Neuronal stem cell (in vitro differentiated cells): ENCODE measurements at regions not wholly inside any gene's neighbourhood (a gene's known extent, or its start where the extent isn't known, plus 50 kb on each side); places are given as distances from the start of the nearest gene placed in this dataset.
A peak's percentile ranks its signal among the peaks of the same experiment; 100 is the strongest.

Source experiments
- DNase-seq: peaks from one replicate; pipeline ENCODE4 v3.0.0-alpha.2; 2013; ENCODE audit warnings: low spot score
- H2AFZ ChIP-seq: one replicate; pipeline ENCODE4 v1.6.1; 2013; ENCODE audit warnings: mild to moderate bottlenecking, low read length, inconsistent platforms
- H2AK5ac ChIP-seq: 2 replicates; pipeline ENCODE4 v1.6.1; 2013; ENCODE audit warnings: low read depth, mild to moderate bottlenecking, inconsistent platforms, low read length, moderate library complexity, mixed read lengths
- H2BK120ac ChIP-seq: 2 replicates; pipeline ENCODE4 v1.6.1; 2013; ENCODE audit warnings: low read depth, mild to moderate bottlenecking, inconsistent platforms, low read length, moderate library complexity, mixed read lengths
- H2BK12ac ChIP-seq: one replicate; pipeline ENCODE4 v1.6.1; 2013; ENCODE audit warnings: low read length, inconsistent platforms
- H2BK15ac ChIP-seq: 2 replicates; pipeline ENCODE4 v1.6.1; 2013; ENCODE audit warnings: mild to moderate bottlenecking, low read length, inconsistent platforms, mixed read lengths
- H2BK5ac ChIP-seq: one replicate; pipeline ENCODE4 v1.6.1; 2013; ENCODE audit warnings: inconsistent platforms, mild to moderate bottlenecking, low read length, moderate library complexity
- H3K14ac ChIP-seq: one replicate; pipeline ENCODE4 v1.6.1; 2013; ENCODE audit warnings: low read length, inconsistent platforms
- H3K18ac ChIP-seq: 2 replicates; pipeline ENCODE4 v1.6.1; 2013; ENCODE audit warnings: low read length, inconsistent platforms
- H3K23ac ChIP-seq: 2 replicates; pipeline ENCODE4 v1.6.1; 2013; ENCODE audit warnings: low read depth, mild to moderate bottlenecking, mixed read lengths, low read length, inconsistent platforms; ENCODE audit not compliant: poor library complexity
- H3K27ac ChIP-seq: replicated peaks from 3 replicates; pipeline ENCODE4 v1.5.1; 2013; ENCODE audit warnings: low read length, inconsistent platforms
- H3K27me3 ChIP-seq, 3 experiments: 2 replicates each; pipeline ENCODE4 v1.6.1; 2013; ENCODE audit warnings: low read length in 3 of 3, mild to moderate bottlenecking in 2 of 3, inconsistent platforms in 1 of 3, low read depth in 1 of 3, mixed read lengths in 1 of 3, moderate library complexity in 1 of 3; ENCODE audit not compliant: control insufficient read depth in 3 of 3, insufficient read depth in 3 of 3
- H3K36me3 ChIP-seq, 2 donors: replicated peaks in 1 of 2; 2 replicates each; pipeline ENCODE4 v1.6.1; 2013; ENCODE audit warnings: low read length in 2 of 2; ENCODE audit not compliant: control insufficient read depth in 2 of 2, insufficient read depth in 2 of 2
- H3K4ac ChIP-seq: 2 replicates; pipeline ENCODE4 v1.6.1; 2013; ENCODE audit warnings: inconsistent platforms, mild to moderate bottlenecking, low read length, moderate library complexity
- H3K4me1 ChIP-seq, 2 donors: 1 replicate in 1 of 2; 2 replicates in 1 of 2; pipeline ENCODE4 v1.6.1; 2013; ENCODE audit warnings: low read length in 2 of 2, low read depth in 1 of 2; ENCODE audit not compliant: control insufficient read depth in 2 of 2, insufficient read depth in 1 of 2
- H3K4me2 ChIP-seq: one replicate; pipeline ENCODE4 v1.6.1; 2013; ENCODE audit warnings: mild to moderate bottlenecking, low read length, inconsistent platforms; ENCODE audit not compliant: insufficient read depth, poor library complexity, severe bottlenecking
- H3K4me3 ChIP-seq, 2 donors: 2 replicates each; pipeline ENCODE4 v1.5.1; 2013; ENCODE audit warnings: low read length in 2 of 2, mild to moderate bottlenecking in 2 of 2, inconsistent platforms in 1 of 2, moderate library complexity in 1 of 2
- H3K79me1 ChIP-seq: one replicate; pipeline ENCODE4 v1.6.1; 2013; ENCODE audit warnings: low read depth, mild to moderate bottlenecking, inconsistent platforms, low read length, moderate library complexity
- H3K9ac ChIP-seq: one replicate; pipeline ENCODE4 v1.6.1; 2013; ENCODE audit warnings: mild to moderate bottlenecking, low read depth, low read length, inconsistent platforms; ENCODE audit not compliant: poor library complexity
- H3K9me3 ChIP-seq, 2 donors: replicated peaks in 1 of 2; 2 replicates each; pipeline versions ENCODE3 to v1.6.1; 2013; ENCODE audit warnings: low read length in 2 of 2, mild to moderate bottlenecking in 2 of 2, inconsistent platforms in 1 of 2, low read depth in 1 of 2, mixed read lengths in 1 of 2, moderate library complexity in 1 of 2; ENCODE audit not compliant: control insufficient read depth in 2 of 2, insufficient read depth in 1 of 2
- H4K8ac ChIP-seq: one replicate; pipeline ENCODE4 v1.6.1; 2013; ENCODE audit warnings: low read depth, mild to moderate bottlenecking, inconsistent platforms, low read length, moderate library complexity
- H4K91ac ChIP-seq: one replicate; pipeline ENCODE4 v1.6.1; 2013; ENCODE audit warnings: low read length, low read depth, mild to moderate bottlenecking, inconsistent platforms; ENCODE audit not compliant: poor library complexity
- WGBS, 2 donors: extraction: QIAGEN DNeasy Blood & Tissue Kit; methylation state at CpG; one replicate each; pipeline ENCODE4 v1.1.7; 2013; ENCODE audit warnings: missing lambda C conversion rate in 2 of 2, mixed read lengths in 1 of 2; ENCODE audit not compliant: insufficient read length in 2 of 2, insufficient replicate concordance in 1 of 2; ENCODE audit errors: extremely low coverage in 2 of 2; 5-methylcytosine and 5-hydroxymethylcytosine counted together

- H3K79me1 ChIP-seq, result no peaks in the 10 kb centered on the region
- H3K14ac ChIP-seq, result no peak overlapping the region
- no peak overlapping the region for H2BK12ac ChIP-seq
- peak overlapping the region; percentile 13 for H3K27ac ChIP-seq
- no peaks in the 10 kb centered on the region for H3K36me3 ChIP-seq
- no peak overlapping the region for H4K8ac ChIP-seq
- peaks cover 8 to 23% of the 10 kb centered on the region in 2 donors for H3K9me3 ChIP-seq
- H3K27me3 ChIP-seq, result no peaks in the 10 kb centered on the region
- no peak overlapping the region for H2BK120ac ChIP-seq
- no peak for DNase-seq
- H3K18ac ChIP-seq, result no peak overlapping the region
- no peak overlapping the region for H3K23ac ChIP-seq
- no peak overlapping the region for H2BK15ac ChIP-seq
- peaks cover 15 to 19% of the 10 kb centered on the region in 2 donors for H3K4me1 ChIP-seq
- H2BK5ac ChIP-seq, result no peak overlapping the region
- H2AFZ ChIP-seq, result peak overlapping the region; percentile 42
- no peak overlapping the region for H3K4me3 ChIP-seq
- no peak overlapping the region for H2AK5ac ChIP-seq
- no peak overlapping the region for H3K4me2 ChIP-seq
- H3K4ac ChIP-seq, result no peak overlapping the region
- no peak overlapping the region for H3K9ac ChIP-seq
- no CpG with 5 or more reads among the region's 3 CpGs for WGBS, 2 donors
- H4K91ac ChIP-seq, result no peak overlapping the region
These were observed 177.1 kb upstream of the WSCD1 start for GRCh38 chr17:5892921-5893675.

GRCh38 chr17:5893741-5894140, 176.4 kb upstream of the WSCD1 start:
- WGBS, 2 donors, result no CpG with 5 or more reads among the region's 5 CpGs
- Histone ChIP-seq H2BK12ac (no peak overlapping the region), H3K23ac (no peak overlapping the region), H2BK5ac (no peak overlapping the region), H3K27me3 (no peaks in the 10 kb centered on the region), H2BK120ac (no peak overlapping the region), H3K9ac (no peak overlapping the region), H3K36me3 (no peaks in the 10 kb centered on the region), H4K8ac (no peak overlapping the region), H4K91ac (no peak overlapping the region), H3K18ac (no peak overlapping the region), H3K79me1 (no peaks in the 10 kb centered on the region), H2AK5ac (no peak overlapping the region), H3K9me3 (peaks cover 5 to 23% of the 10 kb centered on the region in 2 donors), H3K4me1 (peaks cover 15 to 19% of the 10 kb centered on the region in 2 donors), H3K4ac (no peak overlapping the region), H3K4me2 (no peak overlapping the region), H3K4me3 (no peak overlapping the region), H2AFZ (peak overlapping the region; percentile 42), H2BK15ac (no peak overlapping the region), H3K14ac (no peak overlapping the region), H3K27ac (peak overlapping the region; percentile 13)
- DNase-seq, result no peak

- no peak overlapping the region for H2AFZ ChIP-seq
- no peak overlapping the region for H3K9ac ChIP-seq
- H2BK120ac ChIP-seq, result no peak overlapping the region
- H4K91ac ChIP-seq, result no peak overlapping the region
- H2BK5ac ChIP-seq, result no peak overlapping the region
- H3K23ac ChIP-seq, result no peak overlapping the region
- no peak for DNase-seq
- no peak overlapping the region for H2AK5ac ChIP-seq
- no peak overlapping the region for H3K4me2 ChIP-seq
- peaks cover 4 to 11% of the 10 kb centered on the region in 2 donors for H3K9me3 ChIP-seq
- no peak overlapping the region for H2BK15ac ChIP-seq
- H3K36me3 ChIP-seq, result no peaks in the 10 kb centered on the region
- no peak overlapping the region for H2BK12ac ChIP-seq
- no peak overlapping the region for H3K27ac ChIP-seq
- H3K18ac ChIP-seq, result peak overlapping the region; percentile 42
- no peak overlapping the region for H4K8ac ChIP-seq
- H3K4me1 ChIP-seq, result peaks cover 15 to 19% of the 10 kb centered on the region in 2 donors
- no peaks in the 10 kb centered on the region for H3K27me3 ChIP-seq
- no peak overlapping the region for H3K4ac ChIP-seq
- H3K14ac ChIP-seq, result no peak overlapping the region
- no peaks in the 10 kb centered on the region for H3K79me1 ChIP-seq
- H3K4me3 ChIP-seq, result no peak overlapping the region
- WGBS, 2 donors, result no CpG with 5 or more reads among the region's 6 CpGs
These were observed 174.9 kb upstream of the WSCD1 start for GRCh38 chr17:5895276-5895675.

GRCh38 chr17:5896215-5896614, 174.0 kb upstream of the WSCD1 start:
- no peak overlapping the region for H3K23ac ChIP-seq
- no peak overlapping the region for H2AFZ ChIP-seq
- no peak overlapping the region for H2AK5ac ChIP-seq
- DNase-seq, result no peak
- no peak overlapping the region for H2BK5ac ChIP-seq
- no peak overlapping the region for H2BK15ac ChIP-seq
- peaks cover 17 to 19% of the 10 kb centered on the region in 2 donors for H3K4me1 ChIP-seq
- H3K79me1 ChIP-seq, result no peaks in the 10 kb centered on the region
- H3K36me3 ChIP-seq, result no peaks in the 10 kb centered on the region
- no CpG with 5 or more reads among the region's 5 CpGs for whole genome bisulfite sequencing, 2 donors
- no peak overlapping the region for H3K27ac ChIP-seq
- H3K4me2 ChIP-seq, result no peak overlapping the region
- H3K4me3 ChIP-seq, result no peak overlapping the region
- H3K4ac ChIP-seq, result no peak overlapping the region
- no peak overlapping the region for H3K18ac ChIP-seq
- peaks cover under 1 to 2% of the 10 kb centered on the region in 2 donors for H3K9me3 ChIP-seq
- H4K8ac ChIP-seq, result no peak overlapping the region
- H3K14ac ChIP-seq, result no peak overlapping the region
- no peak overlapping the region for H3K9ac ChIP-seq
- H3K27me3 ChIP-seq, result no peaks in the 10 kb centered on the region
- no peak overlapping the region for H2BK120ac ChIP-seq
- H2BK12ac ChIP-seq, result no peak overlapping the region
- H4K91ac ChIP-seq, result no peak overlapping the region
